Endothelial cell of umbilical vein (primary cell): ENCODE measurements at regions not wholly inside any gene's neighbourhood (a gene's known extent, or its start where the extent isn't known, plus 50 kb on each side); places are given as distances from the start of the nearest gene placed in this dataset.

Experiments
- BruUV-seq: library from RNA; stranded (reverse); fragments of 400-500 nt; replicated peaks from 2 replicates; lab custom pipeline; 2021; lab: Mats Ljungman, UMichigan
- CTCF ChIA-PET: fragments of 300-600, 350-600 bp; sonication (Branson Sonifier 250); formaldehyde crosslinking; loops from one replicate; lab custom pipeline; 2021; ENCODE audit warnings: antibody characterized with exemption, inconsistent platforms; lab: Charles Lee
- POLR2A ChIA-PET: fragments of 300-600, 350-600 bp; sonication (Branson Sonifier 250); formaldehyde crosslinking; loops from one replicate; lab custom pipeline; 2021; ENCODE audit warnings: antibody characterized with exemption, inconsistent platforms; lab: Charles Lee
- DNase-seq: peaks from one replicate; pipeline ENCODE4 v3.0.0-alpha.2; 2011; ENCODE audit warnings: low read depth, low spot score
- FAIRE-seq: peaks from 2 replicates; lab custom pipeline; 2011; peaks lifted over from hg19 to GRCh38; lab: Jason Lieb, UNC
- H2AFZ ChIP-seq: 2 replicates; pipeline ENCODE4 v1.6.0; 2012; ENCODE audit warnings: low read depth, low read length, control low read depth, inconsistent platforms
- H3K27ac ChIP-seq: 2 replicates; pipeline ENCODE4 v1.5.1; 2011; ENCODE audit warnings: low read depth, mild to moderate bottlenecking, control low read depth, low read length, moderate library complexity; ENCODE audit not compliant: insufficient read depth
- H3K27me3 ChIP-seq, 2 experiments: 2 replicates each; pipeline versions ENCODE4 v1.6.0 to v1.6.1; 2011; ENCODE audit warnings: low read length in 2 of 2, mixed read lengths in 1 of 2; ENCODE audit not compliant: control insufficient read depth in 2 of 2, insufficient read depth in 2 of 2
- H3K36me3 ChIP-seq, 2 experiments: 2 replicates in 1 of 2; 3 replicates in 1 of 2; pipeline ENCODE4 v1.5.1; 2011; ENCODE audit warnings: low read length in 2 of 2, mild to moderate bottlenecking in 1 of 2, moderate library complexity in 1 of 2; ENCODE audit not compliant: control insufficient read depth in 2 of 2, insufficient read depth in 2 of 2; ENCODE audit errors: extremely low read depth in 1 of 2
- H3K4me1 ChIP-seq: 3 replicates; pipeline ENCODE4 v1.5.1; 2011; ENCODE audit warnings: mild to moderate bottlenecking, low read length; ENCODE audit not compliant: control insufficient read depth, insufficient read depth; ENCODE audit errors: extremely low read depth
- H3K4me2 ChIP-seq: 2 replicates; pipeline ENCODE4 v1.6.1; 2011; ENCODE audit warnings: low read length, control low read depth, mixed read lengths; ENCODE audit not compliant: insufficient read depth
- H3K4me3 ChIP-seq, 3 experiments: fragments of 200-600 bp in 1 of 3; sonication (generic), shearing (Covaris generic) in 1 of 3; replicated peaks in 1 of 3; 2 replicates each; pipeline ENCODE4 v1.5.1; 2011 to 2016; ENCODE audit warnings: control low read depth in 3 of 3, low read length in 3 of 3, mild to moderate bottlenecking in 2 of 3, inconsistent platforms in 1 of 3, low read depth in 1 of 3, moderate library complexity in 1 of 3; ENCODE audit not compliant: insufficient read depth in 1 of 3
- H3K79me2 ChIP-seq: 2 replicates; pipeline ENCODE4 v1.6.0; 2012; ENCODE audit warnings: low read length, inconsistent platforms; ENCODE audit not compliant: control insufficient read depth, insufficient read depth
- H3K9ac ChIP-seq: replicated peaks from 2 replicates; pipeline ENCODE3; 2011; ENCODE audit warnings: low read length, control low read depth; ENCODE audit not compliant: insufficient read depth; ENCODE audit errors: extremely low read depth
- H3K9me1 ChIP-seq: replicated peaks from 3 replicates; pipeline ENCODE4 v1.6.0; 2011; ENCODE audit warnings: mild to moderate bottlenecking, low read length; ENCODE audit not compliant: control insufficient read depth, insufficient read depth; ENCODE audit errors: extremely low read depth
- H3K9me3 ChIP-seq: replicated peaks from 2 replicates; pipeline ENCODE4 v1.5.1; 2012; ENCODE audit warnings: low read length, inconsistent platforms; ENCODE audit not compliant: control insufficient read depth, insufficient read depth
- H4K20me1 ChIP-seq: replicated peaks from 2 replicates; pipeline ENCODE3; 2011; ENCODE audit warnings: mild to moderate bottlenecking, low read length; ENCODE audit not compliant: control insufficient read depth, insufficient read depth; ENCODE audit errors: extremely low read depth
- EZH2 ChIP-seq: IDR thresholded peaks from 2 replicates; pipeline ENCODE4 v1.6.1; 2012; ENCODE audit warnings: borderline replicate concordance, low read depth, mild to moderate bottlenecking, moderate library complexity, low read length, inconsistent platforms; ENCODE audit not compliant: severe bottlenecking
- FOS ChIP-seq: IDR thresholded peaks from 2 replicates; pipeline ENCODE4 v1.6.1; 2011; ENCODE audit warnings: mild to moderate bottlenecking, low read length, moderate library complexity, borderline replicate concordance; ENCODE audit not compliant: insufficient read depth
- GATA2 ChIP-seq: IDR thresholded peaks from 2 replicates; pipeline ENCODE4 v1.7.0; 2011; ENCODE audit warnings: low read depth, mild to moderate bottlenecking, moderate library complexity, mixed read lengths, low read length; ENCODE audit not compliant: insufficient read length, insufficient read depth
- MYC ChIP-seq: IDR thresholded peaks from one replicate; pipeline ENCODE4 v1.6.1; 2011; ENCODE audit warnings: mild to moderate bottlenecking, low read depth, low read length
- POLR2A ChIP-seq: IDR thresholded peaks from 2 replicates; pipeline ENCODE4 v1.6.1; 2012; ENCODE audit warnings: low read depth, mild to moderate bottlenecking, control low read depth, low read length
- POLR2AphosphoS5 ChIP-seq: IDR thresholded peaks from 2 replicates; pipeline ENCODE4 v1.6.1; 2012; ENCODE audit warnings: low read depth, mild to moderate bottlenecking, control low read depth, low read length, moderate library complexity; ENCODE audit not compliant: insufficient read depth
- dilution Hi-C: fragments of 300-500 bp; cut with MboI; formaldehyde crosslinking; loops from one replicate; pipeline ENCODE4 v1.15.0; 2019; ENCODE audit warnings: low sequenced_read_pairs; ENCODE audit not compliant: extremely low pct_ligation_motif_present
- intact Hi-C: fragments of 100-400 bp; cut with micrococcal nuclease; formaldehyde crosslinking; loops from one replicate; pipeline ENCODE4 v1.10.0; 2022
- TF ChIP-seq, protein P1 (sequence below), 2 donors: IDR thresholded peaks; 1 replicate in 1 of 2; 2 replicates in 1 of 2; pipeline ENCODE4 v1.5.1; 2011; ENCODE audit warnings: low read length in 2 of 2, mild to moderate bottlenecking in 2 of 2, moderate library complexity in 2 of 2, control low read depth in 1 of 2, inconsistent platforms in 1 of 2, low read depth in 1 of 2; ENCODE audit not compliant: insufficient read depth in 1 of 2; ENCODE audit errors: extremely low read depth in 1 of 2
- TF ChIP-seq, protein P2 (sequence below): IDR thresholded peaks from 2 replicates; pipeline ENCODE4 v1.6.1; 2011; ENCODE audit not compliant: insufficient read depth, insufficient read length

- Histone ChIP-seq H3K4me3 (no peak overlapping the region), H3K9ac (no peak overlapping the region), H3K27ac (no peak overlapping the region), H3K9me1 (no peaks in the 10 kb centered on the region), H4K20me1 (no peaks in the 10 kb centered on the region), H3K36me3 (no peaks in the 10 kb centered on the region), H3K79me2 (no peaks in the 10 kb centered on the region), H3K9me3 (no peaks in the 10 kb centered on the region), H2AFZ (no peak overlapping the region), H3K4me1 (no peaks in the 10 kb centered on the region), H3K27me3 (no peaks in the 10 kb centered on the region), H3K4me2 (no peak overlapping the region)
- intact Hi-C loops: loop anchor here (5.0 kb wide), 1 partner anchor 108 kb away; no protein-coding TSS in a partner anchor
- no TSS peak for BruUV-seq
- TF ChIP-seq POLR2AphosphoS5: no peak
- no peak for TF ChIP-seq EZH2
- TF ChIP-seq, protein P1, sequence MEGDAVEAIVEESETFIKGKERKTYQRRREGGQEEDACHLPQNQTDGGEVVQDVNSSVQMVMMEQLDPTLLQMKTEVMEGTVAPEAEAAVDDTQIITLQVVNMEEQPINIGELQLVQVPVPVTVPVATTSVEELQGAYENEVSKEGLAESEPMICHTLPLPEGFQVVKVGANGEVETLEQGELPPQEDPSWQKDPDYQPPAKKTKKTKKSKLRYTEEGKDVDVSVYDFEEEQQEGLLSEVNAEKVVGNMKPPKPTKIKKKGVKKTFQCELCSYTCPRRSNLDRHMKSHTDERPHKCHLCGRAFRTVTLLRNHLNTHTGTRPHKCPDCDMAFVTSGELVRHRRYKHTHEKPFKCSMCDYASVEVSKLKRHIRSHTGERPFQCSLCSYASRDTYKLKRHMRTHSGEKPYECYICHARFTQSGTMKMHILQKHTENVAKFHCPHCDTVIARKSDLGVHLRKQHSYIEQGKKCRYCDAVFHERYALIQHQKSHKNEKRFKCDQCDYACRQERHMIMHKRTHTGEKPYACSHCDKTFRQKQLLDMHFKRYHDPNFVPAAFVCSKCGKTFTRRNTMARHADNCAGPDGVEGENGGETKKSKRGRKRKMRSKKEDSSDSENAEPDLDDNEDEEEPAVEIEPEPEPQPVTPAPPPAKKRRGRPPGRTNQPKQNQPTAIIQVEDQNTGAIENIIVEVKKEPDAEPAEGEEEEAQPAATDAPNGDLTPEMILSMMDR (IDR thresholded peaks at IDR 0.05; ENCODE audit: extremely low read depth in 1 of 2, insufficient read depth in 1 of 2, low read depth in 1 of 2, low read length in 2 of 2): no peak
- no peak for TF ChIP-seq FOS
- TF ChIP-seq MYC: no peak
- no peak for TF ChIP-seq GATA2
- TF ChIP-seq POLR2A: no peak
- TF ChIP-seq, protein P2, sequence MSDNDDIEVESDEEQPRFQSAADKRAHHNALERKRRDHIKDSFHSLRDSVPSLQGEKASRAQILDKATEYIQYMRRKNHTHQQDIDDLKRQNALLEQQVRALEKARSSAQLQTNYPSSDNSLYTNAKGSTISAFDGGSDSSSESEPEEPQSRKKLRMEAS: no peak
- FAIRE-seq (no peak), DNase-seq (no peak)
- ChIA-PET POLR2A (no interaction called here), CTCF (interaction anchor here (0.6 to 2.1 kb wide), 13 partner anchors 9 to 78 kb away, joined by 3 to 8 read pairs (median 3); no protein-coding TSS in a partner anchor)
- dilution Hi-C loops: no loop called here
These were observed 54.1 kb upstream of the BCAR3 start for GRCh38 chr1:93735722-93736121.
